ENCODE measurements at regions not wholly inside any gene's neighbourhood (a gene's known extent, or its start where the extent isn't known, plus 50 kb on each side); places are given as distances from the start of the nearest gene placed in this dataset.

GRCh38 chr1:198865319-198865718 lies 226.5 kb downstream of the PTPRC start:
- no peak for DNase-seq

GRCh38 chr1:198867182-198867581 lies 228.3 kb downstream of the PTPRC start:
- no peak for DNase-seq

GRCh38 chr1:198873696-198874230 lies 234.9 kb downstream of the PTPRC start:
- no peak for DNase-seq

- DNase-seq: no peak
Observed at GRCh38 chr1:198876371-198876871, 237.6 kb downstream of the PTPRC start.

GRCh38 chr1:198878566-198878965 lies 239.7 kb downstream of the PTPRC start:
- DNase-seq: no peak

- DNase-seq: no peak
Observed at GRCh38 chr1:198879711-198880306, 241.0 kb downstream of the PTPRC start.

- DNase-seq: no peak
Observed at GRCh38 chr1:198880397-198880796, 241.6 kb downstream of the PTPRC start.

GRCh38 chr1:198880818-198881597 lies 242.2 kb downstream of the PTPRC start:
- no peak for DNase-seq

GRCh38 chr1:198883184-198883583 lies 244.3 kb downstream of the PTPRC start:
- no peak for DNase-seq

- DNase-seq: no peak
Observed at GRCh38 chr1:198887866-198888265, 249.0 kb downstream of the PTPRC start.

GRCh38 chr1:198888379-198888943 lies 249.6 kb downstream of the PTPRC start:
- no peak for DNase-seq

GRCh38 chr1:198889101-198889500 lies 250.3 kb downstream of the PTPRC start:
- DNase-seq: no peak

GRCh38 chr1:198889749-198890148 lies 250.9 kb downstream of the PTPRC start:
- no peak for DNase-seq

- DNase-seq: no peak
Observed at GRCh38 chr1:198890214-198890930, 251.5 kb downstream of the PTPRC start.

- no peak for DNase-seq
Observed at GRCh38 chr1:198892065-198892464, 253.2 kb downstream of the PTPRC start.

- DNase-seq: no peak
Observed at GRCh38 chr1:198893141-198893540, 254.3 kb downstream of the PTPRC start.

- no peak for DNase-seq
Observed at GRCh38 chr1:198893763-198894444, 255.1 kb downstream of the PTPRC start.

- DNase-seq: no peak
Observed at GRCh38 chr1:198901266-198901665, 262.4 kb downstream of the PTPRC start.

GRCh38 chr1:198902655-198903054 lies 263.8 kb downstream of the PTPRC start:
- DNase-seq: no peak

- no peak for DNase-seq
Observed at GRCh38 chr1:198903203-198903602, 264.4 kb downstream of the PTPRC start.

- no peak for DNase-seq
Observed at GRCh38 chr1:198903621-198904020, 264.8 kb downstream of the PTPRC start.

- no peak for DNase-seq
Observed at GRCh38 chr1:198904321-198904720, 265.5 kb downstream of the PTPRC start.

Data from NCI-H510A (cell line).